HUDEP-2 (cell line): ENCODE measurements at regions not wholly inside any gene's neighbourhood (a gene's known extent, or its start where the extent isn't known, plus 50 kb on each side); places are given as distances from the start of the nearest gene placed in this dataset.

ENCODE experiments used
- DNase-seq, 76 experiments: peaks; one replicate each; lab custom pipeline; 2025; ENCODE audit not compliant: unreplicated experiment in 76 of 76; lab: John Stamatoyannopoulos, UW

DNA sequence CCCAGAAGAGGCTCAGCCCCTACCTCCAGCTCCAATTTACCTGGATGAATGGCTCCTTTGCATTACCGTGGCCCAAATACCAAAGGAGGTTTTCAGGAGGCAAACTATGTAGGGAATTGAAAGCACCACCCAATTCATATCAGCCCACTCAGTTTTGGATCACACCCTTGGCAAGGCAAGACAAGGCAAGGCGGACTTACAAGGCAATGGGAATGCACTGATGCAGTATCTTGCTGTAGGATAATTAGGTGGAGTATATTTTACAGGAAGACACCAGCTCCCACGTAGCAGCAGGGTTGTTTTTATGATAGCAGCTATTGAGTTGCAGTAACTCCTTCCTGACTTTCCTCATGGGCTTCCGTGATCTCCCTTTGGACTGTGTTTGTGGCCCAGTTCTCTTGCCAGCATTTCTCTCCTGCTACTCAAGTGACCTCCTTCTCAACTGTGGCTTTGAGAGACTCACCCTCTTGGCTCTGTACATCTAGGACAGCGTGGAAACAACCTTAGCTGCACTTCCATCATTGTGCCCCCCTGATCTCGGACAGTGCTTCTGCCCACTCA is 935.9 kb downstream of the EFNB2 start:
- no peak for DNase-seq

DNA sequence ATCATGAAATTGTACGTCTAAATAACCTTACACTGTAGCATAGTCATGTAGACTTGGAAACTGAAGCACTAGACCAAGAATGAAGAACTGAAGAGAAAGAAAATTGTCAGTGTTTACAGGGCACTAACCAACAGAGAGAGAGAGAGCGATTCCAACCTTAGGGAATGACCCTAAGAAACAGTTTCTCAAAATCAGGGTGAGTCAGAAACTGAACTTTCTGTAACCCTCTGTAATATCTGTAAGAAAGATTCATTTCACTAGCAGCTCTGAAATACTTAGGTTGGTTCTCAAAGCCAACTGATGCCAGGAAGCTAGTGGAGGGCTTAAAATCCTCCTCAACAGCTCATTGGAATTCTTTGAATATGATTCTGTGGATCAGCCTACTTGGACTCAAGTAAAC is 936.9 kb downstream of the EFNB2 start:
- DNase-seq, result no peak

DNA sequence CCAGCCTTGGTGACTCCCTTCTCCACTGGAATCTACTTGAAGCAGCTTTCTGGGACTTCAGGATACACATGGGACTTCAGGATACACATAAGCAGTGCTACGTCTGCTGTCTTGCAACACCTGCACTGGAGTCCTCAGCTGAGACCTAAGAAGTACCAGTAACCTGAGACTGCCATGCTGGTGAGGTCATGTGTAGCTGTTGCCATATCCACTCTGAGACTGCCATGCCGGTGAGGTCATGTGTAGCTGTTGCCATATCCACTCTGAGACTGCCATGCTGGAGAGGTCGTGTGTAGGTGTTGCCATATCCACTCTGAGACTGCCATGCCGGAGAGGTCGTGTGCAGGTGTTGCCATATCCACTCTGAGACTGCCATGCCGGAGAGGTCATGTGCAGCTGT is 937.9 kb downstream of the EFNB2 start:
- DNase-seq, result no peak

DNA sequence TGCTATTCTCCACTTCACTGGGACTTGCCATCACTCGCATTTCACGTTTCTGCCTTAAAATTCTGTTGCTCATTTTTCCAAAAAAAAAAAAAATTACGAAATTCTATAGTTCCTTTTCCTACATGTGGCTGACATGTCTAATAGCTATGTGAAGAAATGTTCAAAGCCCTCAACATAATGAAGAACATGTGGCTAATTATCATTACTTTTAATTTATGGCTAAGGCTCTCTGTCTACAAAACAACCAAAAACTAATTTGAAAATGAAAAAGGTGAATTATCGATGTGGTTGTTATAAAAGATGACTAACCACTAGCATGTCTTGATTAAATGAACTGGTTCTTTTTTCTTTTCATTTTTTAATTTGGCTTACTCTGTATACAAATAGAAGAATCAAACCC is 940.0 kb downstream of the EFNB2 start:
- DNase-seq, result no peak

DNA sequence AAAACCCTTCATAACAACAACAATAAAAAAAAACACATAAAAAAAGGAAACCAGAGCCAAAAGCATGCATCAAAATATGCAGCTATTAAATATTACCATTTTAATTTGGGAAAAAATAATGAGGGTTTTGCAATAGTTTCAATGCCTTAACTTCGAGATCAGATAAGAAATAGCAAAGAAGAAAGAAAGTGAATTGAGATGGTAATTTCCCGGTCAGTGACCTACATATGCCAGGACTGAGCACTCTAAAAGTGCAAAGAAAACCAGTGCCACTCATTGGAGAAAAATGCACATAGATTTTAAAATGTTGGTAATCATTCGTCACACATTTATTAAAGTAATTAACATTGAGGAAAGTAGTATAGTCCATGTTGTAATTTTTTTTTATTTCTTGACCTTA is 944.2 kb downstream of the EFNB2 start:
- DNase-seq, result no peak

DNA sequence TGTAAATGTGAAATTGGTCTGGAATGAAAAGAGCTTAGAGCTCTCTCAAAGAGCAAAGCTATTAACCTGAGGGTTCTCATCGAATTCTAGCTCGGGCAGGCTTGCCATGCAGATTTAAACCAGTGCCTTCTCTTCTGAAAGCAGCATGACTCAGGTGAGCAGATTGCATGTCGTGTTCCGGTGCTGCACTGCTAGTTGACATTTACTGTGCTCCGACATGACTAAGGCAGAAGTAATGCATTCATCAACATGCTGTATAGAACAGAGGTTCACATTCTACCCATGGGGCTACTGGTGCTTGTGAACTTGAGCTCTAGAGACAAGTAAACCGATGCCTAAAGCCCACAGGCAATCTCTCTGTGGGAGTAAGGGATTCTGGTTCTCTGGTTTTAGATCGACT is 947.7 kb downstream of the EFNB2 start:
- no peak for DNase-seq

DNA sequence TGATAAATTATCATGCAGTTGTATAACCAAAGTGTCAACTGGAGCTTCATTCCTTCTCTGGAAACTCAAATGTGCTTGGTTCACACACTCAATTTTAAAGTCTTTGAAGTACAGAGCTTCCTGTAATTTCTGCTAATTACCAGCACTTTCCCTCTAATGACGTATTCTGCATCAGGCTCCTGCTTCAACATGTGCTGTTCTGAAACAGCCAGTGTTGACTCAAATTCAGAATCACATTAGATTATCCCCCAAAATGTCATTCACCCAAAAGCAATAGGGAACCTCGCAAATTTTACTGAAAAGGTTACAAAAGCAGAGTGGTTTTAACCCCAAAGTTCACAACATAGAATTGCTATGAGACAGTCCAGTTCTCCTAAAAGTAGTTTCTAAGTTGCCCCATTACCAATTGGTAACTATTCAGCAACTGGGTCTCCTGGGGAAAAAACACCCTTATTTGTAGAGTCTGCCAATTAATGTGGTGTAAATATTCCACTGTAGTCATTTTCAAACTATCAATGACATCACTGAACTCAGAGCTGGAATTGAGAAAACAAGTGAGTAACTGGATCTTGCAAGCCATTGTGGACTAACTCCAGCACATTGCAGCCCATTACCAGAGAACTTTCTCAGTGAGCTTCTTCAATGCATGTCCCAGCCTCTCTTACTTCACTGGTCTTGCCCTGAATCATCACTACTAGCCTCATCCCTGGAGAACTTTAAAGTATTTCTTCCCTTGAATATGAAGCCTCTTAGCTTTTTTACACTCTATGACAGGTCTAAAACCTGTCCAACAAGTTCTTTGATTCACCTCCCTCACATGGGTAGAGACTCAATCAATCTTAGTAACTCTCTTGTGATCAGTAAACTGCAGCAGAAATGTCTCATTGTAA is 955.4 kb downstream of the EFNB2 start:
- DNase-seq, result no peak

DNA sequence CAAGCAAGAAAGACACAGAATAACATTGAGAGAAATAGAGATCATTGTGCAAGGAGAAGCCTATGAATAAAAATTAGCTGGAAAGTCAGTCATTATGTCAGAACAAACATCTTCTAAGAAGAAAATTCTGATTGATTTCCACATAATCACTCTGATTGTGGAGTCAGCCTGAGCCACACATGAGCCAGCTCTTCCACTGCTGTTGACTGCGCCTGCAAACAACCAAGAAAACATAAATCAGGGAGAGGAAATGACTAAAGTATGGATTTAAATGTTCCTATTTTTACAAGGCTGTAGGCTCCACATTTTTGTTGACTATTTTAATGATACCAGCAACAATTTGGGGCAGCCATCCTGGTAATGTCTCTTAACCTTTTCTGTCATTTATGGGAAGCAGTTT is 962.3 kb downstream of the EFNB2 start:
- DNase-seq, result no peak

DNA sequence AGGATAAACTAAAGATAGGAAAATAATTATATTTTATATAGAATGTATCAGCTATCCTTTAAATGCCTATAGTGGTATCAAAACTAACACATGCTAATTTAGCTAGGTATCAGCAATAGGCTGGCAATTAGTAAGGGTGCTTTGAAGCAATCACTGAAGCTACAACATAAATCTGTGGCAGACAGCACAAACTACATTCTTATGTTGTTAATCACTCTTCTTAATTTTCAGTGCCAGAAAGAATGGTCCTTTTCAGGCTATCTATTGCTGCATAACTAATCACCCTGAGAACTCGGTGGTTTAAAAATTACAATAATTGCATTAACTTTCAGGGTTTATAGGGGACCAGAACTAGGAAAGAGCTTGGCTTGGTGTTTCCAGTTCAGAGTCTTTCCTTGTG is 963.1 kb downstream of the EFNB2 start:
- no peak for DNase-seq

DNA sequence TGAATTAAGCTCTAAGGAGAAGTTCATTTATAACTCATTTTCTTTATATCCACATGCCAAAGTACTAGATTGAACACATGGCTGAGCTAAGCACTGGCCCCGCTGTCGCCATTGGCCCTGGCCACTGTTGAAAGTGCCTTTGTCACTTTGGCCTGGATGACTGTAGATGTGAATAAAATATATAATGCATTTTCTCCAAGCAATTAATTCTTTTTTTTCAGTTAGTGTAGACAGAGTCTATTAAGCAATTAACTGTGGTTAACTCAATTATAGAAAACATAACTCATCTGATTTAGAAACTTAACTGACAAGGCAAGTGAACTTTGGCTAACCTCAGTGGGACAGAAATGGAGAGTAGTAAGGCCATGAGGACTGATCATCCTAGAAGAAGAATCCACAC is 965.6 kb downstream of the EFNB2 start:
- DNase-seq, result no peak

DNA sequence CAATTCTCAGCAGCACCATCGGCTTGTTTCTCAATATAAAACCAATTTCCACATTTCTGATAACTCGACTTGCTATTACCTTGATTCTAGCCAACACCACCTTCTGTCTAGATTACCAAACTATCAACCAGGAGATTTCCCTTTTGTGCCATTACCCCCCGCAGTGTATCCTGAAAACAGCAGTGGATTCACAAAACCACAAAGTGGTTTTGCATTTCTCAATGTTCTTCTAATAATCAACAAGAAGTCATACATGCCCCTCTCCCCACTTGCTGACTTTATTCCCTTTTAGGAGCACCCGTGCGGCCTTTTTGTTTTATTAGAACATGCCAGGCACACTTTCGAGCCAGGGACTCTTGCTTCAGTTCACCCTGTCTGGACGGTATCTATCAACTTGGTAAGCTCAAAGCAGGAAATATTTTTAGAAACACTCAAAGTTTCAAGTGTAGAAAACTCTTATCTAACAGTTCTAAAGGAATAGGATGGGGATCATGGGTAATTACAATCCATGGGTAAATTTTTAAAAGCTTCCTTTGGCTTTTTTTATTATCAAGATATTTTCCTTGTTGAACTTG is 967.4 kb downstream of the EFNB2 start:
- no peak for DNase-seq

DNA sequence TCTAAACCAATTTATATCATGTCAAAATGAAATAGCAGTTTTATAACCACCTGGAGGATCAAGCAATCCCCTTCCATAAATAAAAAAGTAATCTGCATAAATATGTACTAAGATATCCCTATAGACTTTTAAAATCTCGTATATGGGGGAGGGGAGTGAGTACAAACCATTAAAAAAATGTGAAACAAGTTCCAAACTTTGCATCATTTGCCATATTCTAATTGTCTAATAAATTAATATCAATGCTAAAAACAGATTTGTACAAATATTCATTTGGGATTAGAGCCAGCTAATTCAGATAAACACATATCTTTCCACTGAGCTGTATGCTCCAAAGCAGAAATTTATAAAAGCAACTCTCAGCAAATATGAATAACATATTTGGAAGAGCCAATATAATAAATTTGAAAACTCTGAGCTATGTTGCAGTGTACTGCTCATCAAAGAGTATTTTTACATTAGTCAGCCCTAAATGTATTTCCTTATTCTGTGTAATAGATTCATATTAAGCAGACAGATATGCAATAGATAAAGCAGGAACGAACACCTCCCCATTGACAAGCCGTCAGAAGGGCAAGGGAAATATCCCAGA is 970.2 kb downstream of the EFNB2 start:
- DNase-seq, result no peak

DNA sequence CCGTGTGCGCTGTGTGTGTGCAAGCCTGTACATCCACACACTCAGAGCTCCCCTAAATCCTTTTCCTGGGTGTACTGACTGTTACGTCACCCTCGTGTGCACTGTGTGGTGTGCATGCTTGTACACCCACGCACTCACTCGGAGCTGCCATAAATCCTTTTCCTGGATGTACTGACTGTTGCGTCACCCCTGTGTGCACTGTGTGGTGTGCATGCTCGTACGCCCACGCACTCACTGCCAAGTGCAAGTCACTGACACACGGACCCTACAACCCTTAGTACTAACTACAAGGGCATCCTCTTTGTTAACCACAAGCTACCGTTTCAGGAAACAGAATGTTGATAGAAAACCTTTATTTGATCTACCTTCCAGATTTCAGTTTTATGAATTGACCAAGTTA is 983.4 kb downstream of the EFNB2 start:
- no peak for DNase-seq

DNA sequence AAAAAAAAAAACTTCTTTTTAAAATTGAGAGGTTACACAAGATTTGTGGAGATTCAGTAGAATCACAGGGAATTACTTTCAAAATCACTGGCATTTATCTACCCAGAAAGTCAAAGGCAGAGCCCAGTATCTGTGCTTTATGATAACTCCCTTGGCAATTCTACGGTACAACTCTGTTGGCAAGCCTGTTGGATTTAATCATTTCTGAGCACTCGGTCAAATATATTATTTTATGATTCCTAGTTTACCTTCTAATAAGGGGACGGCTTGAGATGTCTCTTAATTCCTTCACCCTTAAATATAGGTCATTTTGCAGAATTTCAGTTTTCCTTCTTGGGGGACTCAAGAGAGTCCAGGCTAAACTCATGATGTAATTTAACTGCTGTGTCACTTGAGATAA is 987.6 kb downstream of the EFNB2 start:
- no peak for DNase-seq

DNA sequence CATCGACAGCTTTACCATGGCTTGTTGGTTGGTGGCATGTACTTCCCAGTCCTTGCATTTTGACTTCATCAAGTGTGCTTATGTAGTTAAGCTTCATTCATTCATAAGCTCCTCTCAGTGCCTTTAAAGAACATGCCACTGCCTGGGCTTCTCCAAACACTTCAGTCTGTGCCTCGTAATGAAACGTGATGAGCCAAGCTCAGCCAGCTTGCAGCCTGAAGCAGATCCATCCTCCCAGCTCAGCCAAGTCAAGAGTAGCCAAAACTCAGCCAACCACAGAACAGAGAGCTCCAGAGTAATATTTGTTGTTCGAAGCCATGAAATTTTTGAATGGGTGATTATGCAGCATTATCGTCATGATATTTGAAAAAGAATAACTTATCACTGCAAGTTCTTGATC is 989.7 kb downstream of the EFNB2 start:
- no peak for DNase-seq

DNA sequence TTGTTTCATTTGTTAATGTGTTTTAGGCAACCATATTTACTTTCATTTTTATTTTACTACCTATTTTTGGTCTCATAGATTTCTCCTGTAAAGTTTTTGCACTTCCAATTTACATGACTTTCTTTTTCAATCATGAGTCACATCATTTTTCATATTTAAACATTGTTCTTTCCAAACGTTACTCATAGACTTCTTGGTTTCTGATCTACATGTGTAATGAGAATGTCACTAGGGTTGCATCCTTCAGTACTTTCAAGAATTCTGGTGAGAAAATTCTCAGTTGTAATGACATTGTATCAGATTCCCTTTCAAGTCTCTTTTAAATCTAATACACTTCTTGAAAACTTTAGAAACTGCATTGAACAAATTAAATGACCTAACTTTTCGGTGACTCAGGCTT is 991.7 kb downstream of the EFNB2 start:
- no peak for DNase-seq

DNA sequence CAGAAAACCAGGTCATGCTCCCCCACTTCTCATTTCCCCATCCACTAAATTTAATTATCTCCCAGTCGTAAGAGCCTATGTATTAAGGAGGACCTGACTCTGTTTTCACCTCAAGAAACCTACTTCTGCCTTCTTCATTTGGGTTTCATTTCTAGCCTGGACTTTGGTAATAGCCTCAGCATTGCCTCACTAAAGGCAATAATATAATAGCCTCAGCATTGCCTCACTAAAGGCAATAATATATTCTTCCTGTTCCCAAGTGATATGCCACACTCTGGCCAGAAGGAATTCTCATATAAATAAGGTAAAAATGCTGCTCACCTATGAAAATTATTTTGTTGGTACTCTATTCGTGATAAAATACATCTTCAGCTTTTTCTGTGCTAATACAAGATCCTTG is 993.9 kb downstream of the EFNB2 start:
- DNase-seq, result no peak

DNA sequence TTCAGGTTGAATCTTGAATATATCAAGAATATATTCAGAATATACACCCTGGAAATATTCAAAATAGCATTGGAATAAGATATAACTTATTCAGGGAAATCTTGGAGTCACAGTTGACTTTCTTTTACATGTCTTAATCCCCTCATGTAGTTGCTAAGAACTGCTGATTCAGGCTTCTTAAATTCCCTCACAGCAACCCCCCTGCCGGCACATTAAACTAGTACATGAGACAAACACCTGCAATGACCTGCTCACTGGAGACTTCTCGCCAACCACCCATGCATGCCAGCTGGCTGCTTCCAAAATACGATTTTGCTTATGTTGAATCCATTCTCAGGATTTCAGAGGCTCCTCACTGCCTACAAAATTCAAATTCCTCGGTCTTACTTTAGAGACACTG is 997.1 kb downstream of the EFNB2 start:
- no peak for DNase-seq

DNA sequence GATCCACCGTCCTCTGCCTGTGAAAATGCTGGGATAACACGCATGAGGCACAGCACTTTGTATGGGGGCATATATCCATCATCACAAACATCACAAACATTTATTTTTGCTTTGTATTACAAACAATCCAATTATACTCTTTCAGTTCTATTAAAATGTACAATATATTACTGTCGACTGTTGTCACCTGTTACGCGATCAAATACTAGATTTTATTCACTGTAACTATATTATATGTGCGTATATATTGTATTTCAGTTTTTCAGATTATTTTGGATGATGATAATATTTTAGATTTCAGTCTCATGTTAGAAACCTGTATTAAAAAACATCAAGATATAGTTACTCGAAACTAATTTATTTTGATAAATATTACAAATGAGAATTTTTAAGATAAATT is 998.3 kb downstream of the EFNB2 start:
- no peak for DNase-seq

DNA sequence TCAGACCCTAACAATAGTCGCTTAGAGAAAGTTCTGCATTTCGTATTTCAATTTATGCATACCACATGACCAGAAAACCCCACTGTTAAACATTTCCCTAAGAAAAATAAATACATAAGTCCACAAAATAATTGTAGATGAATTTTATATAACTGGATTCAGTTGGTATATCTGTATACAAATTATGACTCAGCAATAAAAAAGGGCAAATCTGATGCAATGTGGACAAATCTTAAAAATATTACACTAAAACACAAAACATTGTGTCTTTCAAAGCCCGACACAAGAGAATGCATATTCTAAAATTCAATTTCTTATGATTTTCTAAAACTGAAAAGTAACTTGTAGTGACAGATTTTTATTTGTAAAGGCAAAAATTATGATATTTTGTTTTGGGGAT is 1005.0 kb downstream of the EFNB2 start:
- no peak for DNase-seq

DNA sequence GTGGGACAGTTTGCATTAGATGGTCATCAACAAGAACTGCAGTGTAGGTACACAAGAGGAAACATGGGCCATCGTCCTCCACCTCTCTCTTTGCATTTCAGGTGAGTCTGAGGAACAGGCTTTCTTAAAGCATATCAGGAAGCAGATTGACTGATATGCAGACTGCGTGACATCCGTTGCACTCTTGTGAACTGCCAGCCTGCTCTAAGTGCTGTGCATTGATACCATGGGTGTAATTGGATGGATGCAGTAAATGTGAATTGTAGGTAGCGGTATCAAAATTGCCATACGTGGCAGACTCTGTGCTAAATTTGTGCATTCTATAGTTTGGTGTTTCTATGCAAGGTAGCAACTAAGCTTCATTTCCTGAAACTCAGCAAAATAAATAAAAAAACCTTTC is 1008.3 kb downstream of the EFNB2 start:
- DNase-seq, result no peak

DNA sequence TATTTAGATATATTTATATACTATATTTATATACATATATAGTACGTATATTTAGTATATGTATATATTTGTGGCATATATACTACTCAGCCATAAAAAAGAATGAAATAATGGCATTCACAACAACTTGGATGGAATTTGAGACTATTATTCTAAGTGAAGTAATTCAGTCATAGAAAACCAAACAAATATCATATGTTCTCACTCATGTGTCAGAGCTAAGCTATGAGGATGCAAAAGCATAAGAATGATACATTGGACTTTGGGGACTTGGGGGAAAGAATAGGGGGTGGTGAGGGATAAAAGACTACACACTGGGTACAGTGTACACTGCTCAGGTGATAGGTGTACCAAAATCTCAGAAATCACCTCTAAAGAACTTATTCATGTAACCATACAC is 1015.7 kb downstream of the EFNB2 start:
- no peak for DNase-seq
